ENCODE measurements at regions not wholly inside any gene's neighbourhood (a gene's known extent, or its start where the extent isn't known, plus 50 kb on each side); places are given as distances from the start of the nearest gene placed in this dataset.

GRCh38 chr1:90405726-90406125 lies 311.4 kb downstream of the BARHL2 start:
- no peak for DNase-seq
- WGBS, 3 donors, result 80 to 86% (median 85%) methylated on average over 4 of the region's 4 CpGs
- intact Hi-C loops (cut with DNase I), result no loop called here
- Histone ChIP-seq H3K4me1 (ENCODE audit: insufficient read depth) (no peaks in the 10 kb centered on the region), H3K27me3 (no peaks in the 10 kb centered on the region), H3K27ac (no peak overlapping the region), H3K4me3 (no peak overlapping the region), H3K36me3 (no peaks in the 10 kb centered on the region), H3K9me3 (no peaks in the 10 kb centered on the region)
- TF ChIP-seq POLR2A (IDR thresholded peaks at IDR 0.05) (no peak), EP300 (IDR thresholded peaks at IDR 0.05) (no peak)

- H3K36me3 ChIP-seq, result no peaks in the 10 kb centered on the region
- WGBS, 3 donors, result 61 to 75% (median 72%) methylated on average over 5 of the region's 5 CpGs
- intact Hi-C loops (cut with DNase I), result no loop called here
These were observed 313.9 kb downstream of the BARHL2 start for GRCh38 chr1:90402893-90403849.

GRCh38 chr1:90400131-90400530 lies 317.0 kb downstream of the BARHL2 start:
- Histone ChIP-seq H3K4me3 (no peak overlapping the region), H3K4me1 (ENCODE audit: insufficient read depth) (no peaks in the 10 kb centered on the region), H3K27ac (no peak overlapping the region), H3K27me3 (no peaks in the 10 kb centered on the region), H3K9me3 (no peaks in the 10 kb centered on the region), H3K36me3 (no peaks in the 10 kb centered on the region)
- no peak for DNase-seq
- 55 to 69% (median 59%) methylated on average over 2 of the region's 2 CpGs for WGBS, 3 donors
- TF ChIP-seq POLR2A (IDR thresholded peaks at IDR 0.05) (no peak), EP300 (IDR thresholded peaks at IDR 0.05) (no peak), CTCF (IDR thresholded peaks at IDR 0.05) (no peak)
- intact Hi-C loops (cut with DNase I), result no loop called here

More at GRCh38 chr1:90402893-90403849, 313.9 kb downstream of the BARHL2 start:
- Histone ChIP-seq H3K4me3 (no peak overlapping the region), H3K27ac (no peak overlapping the region), H3K4me1 (ENCODE audit: insufficient read depth) (no peaks in the 10 kb centered on the region), H3K27me3 (no peaks in the 10 kb centered on the region), H3K9me3 (no peaks in the 10 kb centered on the region)
- DNase-seq, result no peak
- TF ChIP-seq CTCF (IDR thresholded peaks at IDR 0.05), result no peak
- no peak for TF ChIP-seq POLR2A (IDR thresholded peaks at IDR 0.05)
- no peak for TF ChIP-seq EP300 (IDR thresholded peaks at IDR 0.05)

- DNase-seq, result no peak
- intact Hi-C loops (cut with DNase I), result no loop called here
- TF ChIP-seq POLR2A (IDR thresholded peaks at IDR 0.05), result no peak
- no peak for TF ChIP-seq CTCF (IDR thresholded peaks at IDR 0.05)
- no peak for TF ChIP-seq EP300 (IDR thresholded peaks at IDR 0.05)
- H3K36me3 ChIP-seq, result no peaks in the 10 kb centered on the region
- WGBS, 3 donors, result 83 to 88% (median 86%) methylated on average over 3 of the region's 3 CpGs
- H3K27ac ChIP-seq, result no peak overlapping the region
- H3K27me3 ChIP-seq, result no peaks in the 10 kb centered on the region
- no peaks in the 10 kb centered on the region for H3K4me1 ChIP-seq (ENCODE audit: insufficient read depth)
- H3K9me3 ChIP-seq, result no peaks in the 10 kb centered on the region
- H3K4me3 ChIP-seq, result no peak overlapping the region
These were observed 320.2 kb downstream of the BARHL2 start for GRCh38 chr1:90396917-90397316.

- 66 to 85% (median 82%) methylated on average over 2 of the region's 2 CpGs for WGBS, 3 donors
- Histone ChIP-seq H3K27me3 (no peaks in the 10 kb centered on the region), H3K4me1 (ENCODE audit: insufficient read depth) (no peaks in the 10 kb centered on the region), H3K9me3 (no peaks in the 10 kb centered on the region), H3K36me3 (no peaks in the 10 kb centered on the region), H3K4me3 (no peak overlapping the region), H3K27ac (no peak overlapping the region)
- no peak for DNase-seq
- intact Hi-C loops (cut with DNase I), result no loop called here
- no peak for TF ChIP-seq EP300 (IDR thresholded peaks at IDR 0.05)
These were observed 322.9 kb downstream of the BARHL2 start for GRCh38 chr1:90394247-90394646.

Data from ovary (tissue), 7 donors.